CD14-positive monocyte (primary cell): ENCODE measurements at regions not wholly inside any gene's neighbourhood (a gene's known extent, or its start where the extent isn't known, plus 50 kb on each side); places are given as distances from the start of the nearest gene placed in this dataset.
"Not testable (repeated sequence)": the region's sequence is repeated elsewhere in the genome, so short reads cannot be mapped to it uniquely, and the experiment has no call there.

ENCODE experiments used
- DNase-seq, 3 donors: peaks; one replicate each; pipeline ENCODE4 v3.0.0-alpha.2; 2011 to 2022
- H2AFZ ChIP-seq: 2 replicates; pipeline ENCODE4 v1.6.0; 2012; ENCODE audit warnings: mild to moderate bottlenecking, low read depth, low read length, inconsistent platforms; ENCODE audit not compliant: insufficient read depth, poor library complexity, severe bottlenecking
- H3K27ac ChIP-seq, 2 donors: 1 replicate in 1 of 2; 2 replicates in 1 of 2; pipeline ENCODE4 v1.5.1; 2012 to 2013; ENCODE audit warnings: low read length in 2 of 2, control low read depth in 1 of 2, inconsistent platforms in 1 of 2, low read depth in 1 of 2, mild to moderate bottlenecking in 1 of 2
- H3K27me3 ChIP-seq, 2 donors: one replicate each; pipeline versions ENCODE4 v1.6.0 to v1.6.1; 2011 to 2013; ENCODE audit warnings: low read length in 2 of 2; ENCODE audit not compliant: control insufficient read depth in 2 of 2, insufficient read depth in 2 of 2
- H3K36me3 ChIP-seq, 2 donors: replicated peaks in 1 of 2; 1 replicate in 1 of 2; 2 replicates in 1 of 2; pipeline versions ENCODE4 v1.5.1 to v1.6.1; 2012 to 2013; ENCODE audit warnings: low read length in 2 of 2, control low read depth in 1 of 2, inconsistent platforms in 1 of 2, mild to moderate bottlenecking in 1 of 2; ENCODE audit not compliant: insufficient read depth in 2 of 2, control insufficient read depth in 1 of 2
- H3K4me1 ChIP-seq, 2 donors: 1 replicate in 1 of 2; 2 replicates in 1 of 2; pipeline versions ENCODE4 v1.5.1 to v1.6.1; 2012 to 2013; ENCODE audit warnings: low read length in 2 of 2, control low read depth in 1 of 2, inconsistent platforms in 1 of 2, mild to moderate bottlenecking in 1 of 2, moderate library complexity in 1 of 2; ENCODE audit not compliant: insufficient read depth in 2 of 2, control insufficient read depth in 1 of 2
- H3K4me2 ChIP-seq: replicated peaks from 2 replicates; pipeline ENCODE3; 2012; ENCODE audit warnings: low read length, moderate library complexity, mild to moderate bottlenecking; ENCODE audit not compliant: poor library complexity, severe bottlenecking; ENCODE audit errors: extremely low read depth
- H3K4me3 ChIP-seq, 3 experiments: fragments of 200-600 bp in 1 of 3; sonication (generic) in 1 of 3; replicated peaks in 1 of 3; 1 replicate in 2 of 3; 2 replicates in 1 of 3; pipeline ENCODE4 v1.5.1; 2011 to 2013; ENCODE audit warnings: low read length in 3 of 3, mild to moderate bottlenecking in 3 of 3, control low read depth in 2 of 3, low read depth in 2 of 3, inconsistent platforms in 1 of 3, moderate library complexity in 1 of 3
- H3K79me2 ChIP-seq: 2 replicates; pipeline ENCODE4 v1.6.0; 2012; ENCODE audit warnings: mild to moderate bottlenecking, control low read depth, inconsistent platforms, low read length, moderate library complexity; ENCODE audit not compliant: insufficient read depth
- H3K9ac ChIP-seq: 2 replicates; pipeline ENCODE4 v1.6.0; 2017; ENCODE audit warnings: low read length, mild to moderate bottlenecking; ENCODE audit not compliant: insufficient read depth, poor library complexity, severe bottlenecking
- H3K9me3 ChIP-seq, 2 donors: replicated peaks in 1 of 2; 1 replicate in 1 of 2; 2 replicates in 1 of 2; pipeline versions ENCODE4 v1.5.1 to v1.6.1; 2012 to 2013; ENCODE audit warnings: low read length in 2 of 2, control low read depth in 1 of 2; ENCODE audit not compliant: control insufficient read depth in 1 of 2, insufficient read depth in 1 of 2
- H4K20me1 ChIP-seq: 2 replicates; pipeline ENCODE4 v1.6.0; 2012; ENCODE audit warnings: mild to moderate bottlenecking, low read length, control low read depth, moderate library complexity; ENCODE audit not compliant: insufficient read depth
- H3K27ac Mint-ChIP-seq, 7 donors: one replicate each; pipeline ENCODE4 v1.8.0; 2020; ENCODE audit warnings: mild to moderate bottlenecking in 7 of 7, mixed read lengths in 7 of 7, moderate library complexity in 6 of 7, inconsistent platforms in 2 of 7
- H3K27me3 Mint-ChIP-seq, 3 donors: one replicate each; pipeline ENCODE4 v1.8.0; 2021 to 2022; ENCODE audit warnings: low read depth in 3 of 3, mild to moderate bottlenecking in 3 of 3, mixed read lengths in 3 of 3, moderate library complexity in 3 of 3, inconsistent platforms in 1 of 3
- H3K36me3 Mint-ChIP-seq, 2 donors: one replicate each; pipeline ENCODE4 v1.8.0; 2020; ENCODE audit warnings: mixed read lengths in 2 of 2, inconsistent platforms in 1 of 2, mild to moderate bottlenecking in 1 of 2
- H3K4me1 Mint-ChIP-seq: one replicate; pipeline ENCODE4 v1.8.0; 2020; ENCODE audit warnings: mild to moderate bottlenecking, mixed read lengths
- H3K4me3 Mint-ChIP-seq, 2 donors: one replicate each; pipeline ENCODE4 v1.8.0; 2020; ENCODE audit warnings: mild to moderate bottlenecking in 2 of 2, mixed read lengths in 2 of 2, moderate library complexity in 1 of 2
- H3K9me3 Mint-ChIP-seq, 7 donors: one replicate each; pipeline ENCODE4 v1.8.0; 2020 to 2022; ENCODE audit warnings: mixed read lengths in 7 of 7, mild to moderate bottlenecking in 6 of 7, moderate library complexity in 6 of 7, inconsistent platforms in 2 of 7
- WGBS: methylation state at CpG from one replicate; pipeline ENCODE4 v1.1.5; 2013; ENCODE audit warnings: missing lambda C conversion rate; ENCODE audit not compliant: insufficient coverage; 5-methylcytosine and 5-hydroxymethylcytosine counted together
- intact Hi-C, 2 donors: fragments of 100-400 bp; cut with micrococcal nuclease; formaldehyde crosslinking; loops; one replicate each; pipeline versions ENCODE4 v1.15.0 to v1.15.1; 2023
- TF ChIP-seq, protein P1 (sequence below): fragments of 200-600 bp; IDR thresholded peaks from one replicate; pipeline ENCODE4 v1.8.0; 2022; ENCODE audit warnings: antibody characterized with exemption, mild to moderate bottlenecking

GRCh38 chr5:106392766-106393165, 1278.0 kb downstream of the EFNA5 start:
- TF ChIP-seq, protein P1, sequence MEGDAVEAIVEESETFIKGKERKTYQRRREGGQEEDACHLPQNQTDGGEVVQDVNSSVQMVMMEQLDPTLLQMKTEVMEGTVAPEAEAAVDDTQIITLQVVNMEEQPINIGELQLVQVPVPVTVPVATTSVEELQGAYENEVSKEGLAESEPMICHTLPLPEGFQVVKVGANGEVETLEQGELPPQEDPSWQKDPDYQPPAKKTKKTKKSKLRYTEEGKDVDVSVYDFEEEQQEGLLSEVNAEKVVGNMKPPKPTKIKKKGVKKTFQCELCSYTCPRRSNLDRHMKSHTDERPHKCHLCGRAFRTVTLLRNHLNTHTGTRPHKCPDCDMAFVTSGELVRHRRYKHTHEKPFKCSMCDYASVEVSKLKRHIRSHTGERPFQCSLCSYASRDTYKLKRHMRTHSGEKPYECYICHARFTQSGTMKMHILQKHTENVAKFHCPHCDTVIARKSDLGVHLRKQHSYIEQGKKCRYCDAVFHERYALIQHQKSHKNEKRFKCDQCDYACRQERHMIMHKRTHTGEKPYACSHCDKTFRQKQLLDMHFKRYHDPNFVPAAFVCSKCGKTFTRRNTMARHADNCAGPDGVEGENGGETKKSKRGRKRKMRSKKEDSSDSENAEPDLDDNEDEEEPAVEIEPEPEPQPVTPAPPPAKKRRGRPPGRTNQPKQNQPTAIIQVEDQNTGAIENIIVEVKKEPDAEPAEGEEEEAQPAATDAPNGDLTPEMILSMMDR = no peak
- Mint-ChIP-seq H3K9me3 (peaks cover 0 to 2% (median 0%) of the 10 kb centered on the region in 7 donors), H3K4me1 (no peaks in the 10 kb centered on the region), H3K36me3 (no peaks in the 10 kb centered on the region), H3K27ac (no peak overlapping the region), H3K4me3 (no peak overlapping the region), H3K27me3 (peaks cover 0 to 1% (median 0%) of the 10 kb centered on the region in 3 donors)
- no peak overlapping the region for H3K27ac ChIP-seq
- H3K9ac ChIP-seq = no peak overlapping the region
- no peak overlapping the region for H2AFZ ChIP-seq
- no peaks in the 10 kb centered on the region for H3K36me3 ChIP-seq
- H3K4me2 ChIP-seq = no peak overlapping the region
- no peak overlapping the region for H3K4me3 ChIP-seq
- intact Hi-C loops = no loop called here
- H4K20me1 ChIP-seq = no peaks in the 10 kb centered on the region
- 80% methylated on average over 1 of the region's 5 CpGs for WGBS
- no peak for DNase-seq
- H3K9me3 ChIP-seq = no peaks in the 10 kb centered on the region
- H3K4me1 ChIP-seq = no peaks in the 10 kb centered on the region
- no peaks in the 10 kb centered on the region for H3K27me3 ChIP-seq
- H3K79me2 ChIP-seq = no peaks in the 10 kb centered on the region

DNA sequence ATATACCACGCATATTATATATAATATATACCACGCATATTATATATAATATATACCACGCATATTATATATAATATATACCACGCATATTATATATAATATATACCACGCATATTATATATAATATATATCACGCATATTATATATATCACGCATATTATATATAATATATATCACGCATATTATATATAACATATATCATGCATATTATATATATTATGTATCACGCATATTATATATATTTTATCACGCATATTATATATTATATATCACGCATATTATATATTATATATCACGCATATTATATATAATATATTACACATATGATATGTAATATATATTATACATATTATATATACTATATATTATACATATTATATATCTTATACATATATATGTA, 1283.0 kb downstream of the EFNA5 start:
- H3K4me2 ChIP-seq, H4K20me1 ChIP-seq, H3K9me3 Mint-ChIP-seq, H3K9ac ChIP-seq, DNase-seq, H3K36me3 ChIP-seq, H3K4me1 ChIP-seq, H3K4me1 Mint-ChIP-seq, H2AFZ ChIP-seq, H3K79me2 ChIP-seq, H3K36me3 Mint-ChIP-seq, H3K9me3 ChIP-seq, H3K4me3 ChIP-seq, H3K4me3 Mint-ChIP-seq, H3K27ac Mint-ChIP-seq, intact Hi-C loops, H3K27me3 ChIP-seq, H3K27ac ChIP-seq, H3K27me3 Mint-ChIP-seq: not testable (repeated sequence)
- WGBS = no CpG with 5 or more reads among the region's 12 CpGs
